ENCODE measurements at regions not wholly inside any gene's neighbourhood (a gene's known extent, or its start where the extent isn't known, plus 50 kb on each side); places are given as distances from the start of the nearest gene placed in this dataset.

DNA sequence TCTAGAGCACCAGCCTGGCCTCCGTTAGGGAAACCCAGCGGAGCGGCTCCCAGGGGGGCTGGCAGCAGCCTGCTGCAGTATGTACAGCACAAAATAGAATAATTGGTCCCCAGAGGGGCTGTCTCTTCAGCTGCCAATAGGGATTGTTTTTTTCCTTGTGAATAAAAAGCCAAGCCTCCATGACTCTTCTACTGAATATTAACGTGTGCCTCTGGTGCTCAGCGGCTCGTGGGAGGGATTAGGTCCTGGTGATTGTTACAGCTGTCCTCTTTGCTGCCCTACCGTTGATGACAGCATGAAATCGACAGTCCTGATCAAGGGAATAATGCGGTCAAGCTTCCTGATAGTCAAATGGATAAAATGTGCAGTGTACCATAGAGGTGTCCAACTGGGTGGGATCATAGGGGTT is 190.7 kb upstream of the RUNX1 start:
- no peak for TF ChIP-seq POLR2A (IDR thresholded peaks at IDR 0.05)
- TF ChIP-seq, protein P1, sequence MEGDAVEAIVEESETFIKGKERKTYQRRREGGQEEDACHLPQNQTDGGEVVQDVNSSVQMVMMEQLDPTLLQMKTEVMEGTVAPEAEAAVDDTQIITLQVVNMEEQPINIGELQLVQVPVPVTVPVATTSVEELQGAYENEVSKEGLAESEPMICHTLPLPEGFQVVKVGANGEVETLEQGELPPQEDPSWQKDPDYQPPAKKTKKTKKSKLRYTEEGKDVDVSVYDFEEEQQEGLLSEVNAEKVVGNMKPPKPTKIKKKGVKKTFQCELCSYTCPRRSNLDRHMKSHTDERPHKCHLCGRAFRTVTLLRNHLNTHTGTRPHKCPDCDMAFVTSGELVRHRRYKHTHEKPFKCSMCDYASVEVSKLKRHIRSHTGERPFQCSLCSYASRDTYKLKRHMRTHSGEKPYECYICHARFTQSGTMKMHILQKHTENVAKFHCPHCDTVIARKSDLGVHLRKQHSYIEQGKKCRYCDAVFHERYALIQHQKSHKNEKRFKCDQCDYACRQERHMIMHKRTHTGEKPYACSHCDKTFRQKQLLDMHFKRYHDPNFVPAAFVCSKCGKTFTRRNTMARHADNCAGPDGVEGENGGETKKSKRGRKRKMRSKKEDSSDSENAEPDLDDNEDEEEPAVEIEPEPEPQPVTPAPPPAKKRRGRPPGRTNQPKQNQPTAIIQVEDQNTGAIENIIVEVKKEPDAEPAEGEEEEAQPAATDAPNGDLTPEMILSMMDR (IDR thresholded peaks at IDR 0.05) = no peak
